ENCODE measurements at regions not wholly inside any gene's neighbourhood (a gene's known extent, or its start where the extent isn't known, plus 50 kb on each side); places are given as distances from the start of the nearest gene placed in this dataset.

DNA sequence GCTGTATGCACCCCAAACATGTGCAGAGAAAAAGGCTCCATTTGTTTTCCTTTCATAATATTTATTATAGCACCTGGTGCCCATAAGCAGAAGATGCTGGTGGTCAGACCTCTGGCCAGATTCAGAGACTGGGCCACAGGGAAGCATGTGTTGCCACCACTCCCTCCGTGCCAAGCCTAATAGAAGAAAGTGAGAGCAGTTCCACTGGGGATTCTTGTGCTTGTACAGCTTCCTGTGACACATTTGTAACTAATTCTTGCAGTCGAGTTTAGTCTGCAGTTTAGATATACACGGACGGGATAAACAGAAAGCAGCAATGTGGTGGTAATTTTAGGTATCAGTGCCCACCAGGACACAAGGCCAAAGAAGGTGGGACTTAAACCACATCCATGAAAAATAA is 135.4 kb upstream of the PIEZO2 start:
- Histone ChIP-seq H3K4me3 (no peak overlapping the region), H3K36me3 (no peaks in the 10 kb centered on the region), H3K9me3 (no peaks in the 10 kb centered on the region), H3K27ac (no peak overlapping the region), H3K4me1 (peaks cover 0 to 3% (median 0%) of the 10 kb centered on the region in 12 donors), H3K27me3 (no peaks in the 10 kb centered on the region)
- no peak for TF ChIP-seq POLR2A (IDR thresholded peaks at IDR 0.05)
- TF ChIP-seq, protein P1, sequence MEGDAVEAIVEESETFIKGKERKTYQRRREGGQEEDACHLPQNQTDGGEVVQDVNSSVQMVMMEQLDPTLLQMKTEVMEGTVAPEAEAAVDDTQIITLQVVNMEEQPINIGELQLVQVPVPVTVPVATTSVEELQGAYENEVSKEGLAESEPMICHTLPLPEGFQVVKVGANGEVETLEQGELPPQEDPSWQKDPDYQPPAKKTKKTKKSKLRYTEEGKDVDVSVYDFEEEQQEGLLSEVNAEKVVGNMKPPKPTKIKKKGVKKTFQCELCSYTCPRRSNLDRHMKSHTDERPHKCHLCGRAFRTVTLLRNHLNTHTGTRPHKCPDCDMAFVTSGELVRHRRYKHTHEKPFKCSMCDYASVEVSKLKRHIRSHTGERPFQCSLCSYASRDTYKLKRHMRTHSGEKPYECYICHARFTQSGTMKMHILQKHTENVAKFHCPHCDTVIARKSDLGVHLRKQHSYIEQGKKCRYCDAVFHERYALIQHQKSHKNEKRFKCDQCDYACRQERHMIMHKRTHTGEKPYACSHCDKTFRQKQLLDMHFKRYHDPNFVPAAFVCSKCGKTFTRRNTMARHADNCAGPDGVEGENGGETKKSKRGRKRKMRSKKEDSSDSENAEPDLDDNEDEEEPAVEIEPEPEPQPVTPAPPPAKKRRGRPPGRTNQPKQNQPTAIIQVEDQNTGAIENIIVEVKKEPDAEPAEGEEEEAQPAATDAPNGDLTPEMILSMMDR (IDR thresholded peaks at IDR 0.05): no peak
- WGBS, 4 donors: 46 to 60% (median 55%) methylated on average over 4 of the region's 4 CpGs
- no peak for ATAC-seq
- no peak for DNase-seq
- intact Hi-C loops (cut with DNase I): no loop called here

- WGBS, 4 donors: 86 to 92% (median 89%) methylated on average over 3 of the region's 3 CpGs
These were observed 135.0 kb upstream of the PIEZO2 start for GRCh38 chr18:11284349-11284748.

GRCh38 chr18:11283479-11284161 is 134.3 kb upstream of the PIEZO2 start:
- ATAC-seq (no peak), DNase-seq (no peak)
- no peaks in the 10 kb centered on the region for H3K27me3 ChIP-seq
- intact Hi-C loops (cut with DNase I): no loop called here
- 55 to 66% (median 63%) methylated on average over 11 of the region's 11 CpGs for WGBS, 4 donors
- H3K4me1 ChIP-seq: peaks cover 0 to 3% (median 0%) of the 10 kb centered on the region in 12 donors
- no peak for TF ChIP-seq POLR2A (IDR thresholded peaks at IDR 0.05)
- TF ChIP-seq, protein P1 (IDR thresholded peaks at IDR 0.05): no peak
- H3K27ac ChIP-seq: no peak overlapping the region
- no peak overlapping the region for H3K4me3 ChIP-seq
- no peaks in the 10 kb centered on the region for H3K9me3 ChIP-seq
- H3K36me3 ChIP-seq: no peaks in the 10 kb centered on the region

More at GRCh38 chr18:11284349-11284748, 135.0 kb upstream of the PIEZO2 start:
- TF ChIP-seq, protein P1 (IDR thresholded peaks at IDR 0.05): no peak
- no peak for TF ChIP-seq POLR2A (IDR thresholded peaks at IDR 0.05)
- no peak for ATAC-seq
- Histone ChIP-seq H3K27me3 (no peaks in the 10 kb centered on the region), H3K4me3 (no peak overlapping the region), H3K36me3 (no peaks in the 10 kb centered on the region), H3K9me3 (no peaks in the 10 kb centered on the region), H3K27ac (no peak overlapping the region), H3K4me1 (peaks cover 0 to 3% (median 0%) of the 10 kb centered on the region in 12 donors)
- no peak for DNase-seq
- intact Hi-C loops (cut with DNase I): no loop called here

- Histone ChIP-seq H3K9me3 (no peaks in the 10 kb centered on the region), H3K4me1 (no peaks in the 10 kb centered on the region), H3K4me3 (no peak overlapping the region), H3K27ac (no peak overlapping the region), H3K27me3 (no peaks in the 10 kb centered on the region), H3K36me3 (no peaks in the 10 kb centered on the region)
- TF ChIP-seq, protein P1 (IDR thresholded peaks at IDR 0.05): no peak
- TF ChIP-seq POLR2A (IDR thresholded peaks at IDR 0.05): no peak
- DNase-seq: no peak
- WGBS, 4 donors: 52 to 76% (median 64%) methylated on average over 3 of the region's 3 CpGs
- no peak for ATAC-seq
- intact Hi-C loops (cut with DNase I): no loop called here
These were observed 130.1 kb upstream of the PIEZO2 start for GRCh38 chr18:11279461-11279860.
